Body of pancreas (tissue), 4 donors: ENCODE measurements at regions not wholly inside any gene's neighbourhood (a gene's known extent, or its start where the extent isn't known, plus 50 kb on each side); places are given as distances from the start of the nearest gene placed in this dataset.

Experiments used
- ATAC-seq: fragments of 150-250 bp; one replicate; pipeline ENCODE4 v1.9.1; 2016
- DNase-seq, 4 donors: peaks; one replicate each; pipeline ENCODE4 v3.0.0-alpha.2; 2019
- H3K27ac ChIP-seq, 4 donors: fragments of 200-600 bp; sonication (generic); 1 replicate in 3 of 4; 2 replicates in 1 of 4; pipeline versions ENCODE4 v1.5.1 to v1.6.1; 2016 to 2019; ENCODE audit warnings: mild to moderate bottlenecking in 1 of 4, mixed read lengths in 1 of 4, moderate library complexity in 1 of 4
- H3K27me3 ChIP-seq, 2 donors: fragments of 200-600 bp; sonication (generic); one replicate each; pipeline ENCODE4 v1.6.0; 2016; ENCODE audit warnings: mild to moderate bottlenecking in 1 of 2
- H3K36me3 ChIP-seq, 2 donors: fragments of 200-600 bp; sonication (generic); replicated peaks in 1 of 2; 2 replicates each; pipeline ENCODE4 v1.5.1; 2016; ENCODE audit warnings: low read depth in 2 of 2; ENCODE audit not compliant: insufficient read depth in 1 of 2
- H3K4me1 ChIP-seq: fragments of 200-600 bp; sonication (generic); one replicate; pipeline ENCODE4 v1.6.0; 2016
- H3K4me3 ChIP-seq, 2 donors: fragments of 200-600 bp; sonication (generic); 1 replicate in 1 of 2; 2 replicates in 1 of 2; pipeline ENCODE4 v1.5.1; 2016 to 2019
- H3K9me3 ChIP-seq, 3 donors: fragments of 200-600 bp; sonication (generic); 1 replicate in 2 of 3; 2 replicates in 1 of 3; pipeline ENCODE4 v1.5.1; 2016
- CTCF ChIP-seq, 7 experiments: fragments of 450-650 bp in 4 of 7; fragments of 200-600 bp in 3 of 7; sonication (generic) in 3 of 7; IDR thresholded peaks; one replicate each; pipeline ENCODE4 v1.5.1; 2016 to 2019; ENCODE audit warnings: antibody characterized with exemption in 7 of 7
- POLR2A ChIP-seq, 3 donors: fragments of 450-650 bp; IDR thresholded peaks; one replicate each; pipeline ENCODE4 v1.6.1; 2016; ENCODE audit warnings: antibody characterized with exemption in 3 of 3, mild to moderate bottlenecking in 2 of 3
- WGBS, 2 donors: methylation state at CpG; one replicate each; pipeline ENCODE4 v1.1.5; 2017; 5-methylcytosine and 5-hydroxymethylcytosine counted together
- intact Hi-C: fragments of 100-400 bp; cut with DNase I; formaldehyde crosslinking; loops from one replicate; pipeline ENCODE4 v1.15.1; 2023

GRCh38 chr12:86931714-86932113 lies 675.5 kb upstream of the MGAT4C start:
- no peak for TF ChIP-seq POLR2A (IDR thresholded peaks at IDR 0.05)
- TF ChIP-seq CTCF (IDR thresholded peaks at IDR 0.05) = no peak
- DNase-seq = no peak
- no peaks in the 10 kb centered on the region for H3K36me3 ChIP-seq
- intact Hi-C loops = no loop called here
- no peak for ATAC-seq
- no peaks in the 10 kb centered on the region for H3K4me1 ChIP-seq
- H3K27ac ChIP-seq = no peak overlapping the region
- no peaks in the 10 kb centered on the region for H3K9me3 ChIP-seq
- no peak overlapping the region for H3K4me3 ChIP-seq
- H3K27me3 ChIP-seq = no peaks in the 10 kb centered on the region

GRCh38 chr12:86929962-86930361 lies 673.8 kb upstream of the MGAT4C start:
- Histone ChIP-seq H3K27me3 (no peaks in the 10 kb centered on the region), H3K9me3 (no peaks in the 10 kb centered on the region), H3K4me1 (no peaks in the 10 kb centered on the region), H3K36me3 (no peaks in the 10 kb centered on the region), H3K4me3 (no peak overlapping the region), H3K27ac (no peak overlapping the region)
- no peak for ATAC-seq
- TF ChIP-seq POLR2A (IDR thresholded peaks at IDR 0.05) (no peak), CTCF (IDR thresholded peaks at IDR 0.05) (no peak)
- no peak for DNase-seq
- intact Hi-C loops = no loop called here
- WGBS, 2 donors = 61 to 70% methylated on average over 2 of the region's 2 CpGs

GRCh38 chr12:86917121-86917520 lies 660.9 kb upstream of the MGAT4C start:
- ATAC-seq = no peak
- Histone ChIP-seq H3K27me3 (no peaks in the 10 kb centered on the region), H3K27ac (no peak overlapping the region), H3K36me3 (no peaks in the 10 kb centered on the region), H3K9me3 (no peaks in the 10 kb centered on the region), H3K4me1 (no peaks in the 10 kb centered on the region), H3K4me3 (no peak overlapping the region)
- DNase-seq = no peak
- intact Hi-C loops = no loop called here
- TF ChIP-seq CTCF (IDR thresholded peaks at IDR 0.05) (no peak), POLR2A (IDR thresholded peaks at IDR 0.05) (no peak)
- WGBS, 2 donors = 83 to 92% methylated on average over 1 of the region's 1 CpG

GRCh38 chr12:86914721-86915120 lies 658.5 kb upstream of the MGAT4C start:
- no peak overlapping the region for H3K4me3 ChIP-seq
- intact Hi-C loops = no loop called here
- DNase-seq (no peak), ATAC-seq (no peak)
- no peaks in the 10 kb centered on the region for H3K4me1 ChIP-seq
- no peaks in the 10 kb centered on the region for H3K36me3 ChIP-seq
- TF ChIP-seq POLR2A (IDR thresholded peaks at IDR 0.05) = no peak
- TF ChIP-seq CTCF (IDR thresholded peaks at IDR 0.05) = no peak
- no peaks in the 10 kb centered on the region for H3K9me3 ChIP-seq
- H3K27ac ChIP-seq = no peak overlapping the region
- no peaks in the 10 kb centered on the region for H3K27me3 ChIP-seq

GRCh38 chr12:86911973-86912372 lies 655.8 kb upstream of the MGAT4C start:
- no peak overlapping the region for H3K27ac ChIP-seq
- H3K27me3 ChIP-seq = no peaks in the 10 kb centered on the region
- TF ChIP-seq CTCF (IDR thresholded peaks at IDR 0.05) (no peak), POLR2A (IDR thresholded peaks at IDR 0.05) (no peak)
- no peak overlapping the region for H3K4me3 ChIP-seq
- H3K4me1 ChIP-seq = no peaks in the 10 kb centered on the region
- H3K9me3 ChIP-seq = no peaks in the 10 kb centered on the region
- WGBS, 2 donors = 63 to 71% methylated on average over 3 of the region's 3 CpGs
- intact Hi-C loops = no loop called here
- ATAC-seq (no peak), DNase-seq (no peak)
- no peaks in the 10 kb centered on the region for H3K36me3 ChIP-seq
